SK-N-SH treated with all-trans-retinoic acid at 6 μM for 48 hours (cell line): ENCODE measurements at regions not wholly inside any gene's neighbourhood (a gene's known extent, or its start where the extent isn't known, plus 50 kb on each side); places are given as distances from the start of the nearest gene placed in this dataset.

Experiments used
- CREB5 ChIP-seq: fragments of 250-450 bp; sonication (Bioruptor Pico); IDR thresholded peaks from 2 replicates; pipeline ENCODE4 v1.5.1; 2020; ENCODE audit warnings: low read depth, mild to moderate bottlenecking, moderate library complexity
- PATZ1 ChIP-seq: fragments of 250-450 bp; sonication (Bioruptor Pico); IDR thresholded peaks from 2 replicates; pipeline ENCODE4 v1.8.0; 2020; ENCODE audit warnings: mild to moderate bottlenecking, moderate library complexity, borderline replicate concordance

GRCh38 chr6:66940003-66940402 is 1233.0 kb upstream of the EYS start:
- TF ChIP-seq PATZ1 (CRISPR knock-in tag) (no peak), CREB5 (CRISPR knock-in tag) (no peak)
